ENCODE measurements at regions not wholly inside any gene's neighbourhood (a gene's known extent, or its start where the extent isn't known, plus 50 kb on each side); places are given as distances from the start of the nearest gene placed in this dataset.

DNA sequence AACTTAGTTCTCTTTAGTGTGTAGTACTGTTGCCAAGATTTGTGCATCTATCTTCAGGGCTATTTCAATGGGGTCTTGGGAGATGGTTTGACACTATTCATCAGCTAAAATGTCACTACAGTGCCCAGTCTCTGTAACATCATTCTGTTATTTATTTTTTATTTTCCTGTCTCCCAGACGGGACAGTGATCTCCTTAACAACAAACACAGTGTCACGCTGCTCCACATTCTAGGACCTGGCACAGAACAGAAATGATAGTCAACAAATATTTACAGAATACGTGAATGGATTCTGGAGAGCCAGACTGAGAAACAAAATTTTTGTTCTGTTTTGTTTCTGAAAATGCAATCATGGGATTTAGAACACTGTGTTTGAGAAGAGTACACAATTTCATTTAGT is 937.7 kb upstream of the LRRN3 start:
- TF ChIP-seq, protein P1, sequence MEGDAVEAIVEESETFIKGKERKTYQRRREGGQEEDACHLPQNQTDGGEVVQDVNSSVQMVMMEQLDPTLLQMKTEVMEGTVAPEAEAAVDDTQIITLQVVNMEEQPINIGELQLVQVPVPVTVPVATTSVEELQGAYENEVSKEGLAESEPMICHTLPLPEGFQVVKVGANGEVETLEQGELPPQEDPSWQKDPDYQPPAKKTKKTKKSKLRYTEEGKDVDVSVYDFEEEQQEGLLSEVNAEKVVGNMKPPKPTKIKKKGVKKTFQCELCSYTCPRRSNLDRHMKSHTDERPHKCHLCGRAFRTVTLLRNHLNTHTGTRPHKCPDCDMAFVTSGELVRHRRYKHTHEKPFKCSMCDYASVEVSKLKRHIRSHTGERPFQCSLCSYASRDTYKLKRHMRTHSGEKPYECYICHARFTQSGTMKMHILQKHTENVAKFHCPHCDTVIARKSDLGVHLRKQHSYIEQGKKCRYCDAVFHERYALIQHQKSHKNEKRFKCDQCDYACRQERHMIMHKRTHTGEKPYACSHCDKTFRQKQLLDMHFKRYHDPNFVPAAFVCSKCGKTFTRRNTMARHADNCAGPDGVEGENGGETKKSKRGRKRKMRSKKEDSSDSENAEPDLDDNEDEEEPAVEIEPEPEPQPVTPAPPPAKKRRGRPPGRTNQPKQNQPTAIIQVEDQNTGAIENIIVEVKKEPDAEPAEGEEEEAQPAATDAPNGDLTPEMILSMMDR (IDR thresholded peaks at IDR 0.05): no peak
- intact Hi-C loops (cut with micrococcal nuclease): no loop called here

DNA sequence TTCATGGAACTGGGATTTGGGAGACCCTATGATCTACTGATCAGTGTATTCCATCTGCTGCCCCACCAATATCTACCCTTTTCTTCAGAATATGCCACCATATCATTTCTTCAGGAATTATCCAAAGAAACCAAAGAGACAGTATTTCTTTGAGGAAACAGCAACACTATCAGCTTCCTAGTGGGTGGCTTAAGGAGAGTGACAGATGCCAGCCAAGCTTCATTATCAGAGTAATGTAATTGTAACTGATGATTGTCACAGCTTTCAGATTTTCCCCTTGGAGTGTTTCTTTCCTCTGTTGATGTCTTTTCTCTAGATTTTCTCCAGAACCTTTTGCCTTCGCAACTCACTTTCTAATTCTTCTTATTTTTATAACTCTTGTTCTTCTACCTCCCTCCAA is 934.4 kb upstream of the LRRN3 start:
- Mint-ChIP-seq H3K36me3 (ENCODE audit: low read depth) (no peaks in the 10 kb centered on the region), H3K4me3 (no peak overlapping the region), H3K4me1 (no peaks in the 10 kb centered on the region), H3K9me3 (peaks cover 2% of the 10 kb centered on the region), H3K27ac (no peak overlapping the region), H3K27me3 (no peaks in the 10 kb centered on the region)
- no peak for DNase-seq
- CTCF ChIA-PET: no interaction called here
- TF ChIP-seq, protein P1 (IDR thresholded peaks at IDR 0.05): no peak
- intact Hi-C loops (cut with micrococcal nuclease): no loop called here
- ATAC-seq (ENCODE audit: low read depth): no peak
- POLR2A ChIA-PET: no interaction called here

More for the DNA sequence above, 937.7 kb upstream of the LRRN3 start:
- ATAC-seq (ENCODE audit: low read depth) (no peak), DNase-seq (no peak)
- H3K27ac Mint-ChIP-seq: no peak overlapping the region
- H3K4me1 Mint-ChIP-seq: no peaks in the 10 kb centered on the region
- CTCF ChIA-PET: no interaction called here
- POLR2A ChIA-PET: no interaction called here
- H3K9me3 Mint-ChIP-seq: peaks cover 2% of the 10 kb centered on the region
- no peaks in the 10 kb centered on the region for H3K27me3 Mint-ChIP-seq
- H3K36me3 Mint-ChIP-seq (ENCODE audit: low read depth): no peaks in the 10 kb centered on the region
- H3K4me3 Mint-ChIP-seq: no peak overlapping the region

DNA sequence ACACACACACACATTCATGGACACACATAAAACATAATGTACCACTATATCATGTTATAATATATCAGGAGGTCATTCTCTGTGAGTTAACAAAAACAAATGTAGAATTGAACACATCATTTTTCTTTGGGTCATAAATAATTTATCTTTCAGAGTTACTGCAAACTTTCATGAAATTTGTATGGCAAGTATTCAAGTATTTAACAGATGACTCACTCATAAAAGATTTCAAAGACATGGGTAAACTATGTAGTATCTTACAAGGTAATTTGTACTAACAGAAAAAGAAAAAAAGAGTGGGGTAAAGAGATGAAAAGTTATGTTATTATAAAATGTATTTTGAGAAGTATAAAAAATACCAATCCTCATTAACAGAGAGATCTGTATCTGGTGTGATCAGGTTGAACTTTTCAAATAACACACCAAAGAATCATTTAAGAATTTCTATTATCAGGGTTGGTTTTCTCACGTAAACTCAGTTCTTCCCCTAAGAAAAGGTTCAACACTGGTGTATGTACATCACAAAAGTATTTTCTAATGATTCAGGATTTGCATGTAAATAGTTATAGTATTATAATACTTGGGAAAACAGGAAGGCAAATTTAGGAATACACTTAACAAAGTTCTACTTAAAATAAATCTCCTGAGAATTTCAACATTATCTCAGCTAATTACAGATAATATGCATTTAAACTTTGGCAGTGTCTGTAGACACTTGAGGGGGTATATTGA is 933.1 kb upstream of the LRRN3 start:
- no peaks in the 10 kb centered on the region for H3K4me1 Mint-ChIP-seq
- TF ChIP-seq, protein P1 (IDR thresholded peaks at IDR 0.05): no peak

DNA sequence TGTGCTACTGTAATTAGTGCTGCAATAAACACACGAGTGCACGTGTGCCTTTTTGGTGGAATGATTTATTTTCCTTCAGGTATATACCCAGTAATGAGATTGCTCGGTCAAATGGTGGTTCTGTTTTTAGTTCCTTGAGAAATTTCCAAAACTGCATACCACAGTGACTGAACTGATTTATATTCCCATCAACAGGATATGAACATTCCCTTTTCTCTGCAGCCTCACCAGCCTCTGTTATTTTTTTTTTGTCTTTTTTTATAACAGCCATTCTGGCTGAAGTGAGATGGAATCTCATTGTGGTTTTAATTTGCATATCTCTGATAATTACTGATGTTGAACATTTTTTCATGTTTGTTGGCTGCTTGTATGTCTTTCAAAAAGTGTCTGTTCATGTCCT is 922.9 kb upstream of the LRRN3 start:
- H3K9me3 Mint-ChIP-seq: no peaks in the 10 kb centered on the region
- no peak overlapping the region for H3K4me3 Mint-ChIP-seq
- no peaks in the 10 kb centered on the region for H3K4me1 Mint-ChIP-seq
- H3K36me3 Mint-ChIP-seq (ENCODE audit: low read depth): no peaks in the 10 kb centered on the region
- CTCF ChIA-PET: no interaction called here
- no peak for ATAC-seq (ENCODE audit: low read depth)
- POLR2A ChIA-PET: no interaction called here
- TF ChIP-seq, protein P1 (IDR thresholded peaks at IDR 0.05): no peak
- no peak for DNase-seq
- H3K27me3 Mint-ChIP-seq: no peaks in the 10 kb centered on the region
- intact Hi-C loops (cut with micrococcal nuclease): no loop called here
- no peak overlapping the region for H3K27ac Mint-ChIP-seq

More for the DNA sequence above, 933.1 kb upstream of the LRRN3 start:
- ChIA-PET POLR2A (no interaction called here), CTCF (no interaction called here)
- intact Hi-C loops (cut with micrococcal nuclease): no loop called here
- H3K27ac Mint-ChIP-seq: no peak overlapping the region
- no peaks in the 10 kb centered on the region for H3K27me3 Mint-ChIP-seq
- DNase-seq: no peak
- H3K9me3 Mint-ChIP-seq: peaks cover 2% of the 10 kb centered on the region
- no peaks in the 10 kb centered on the region for H3K36me3 Mint-ChIP-seq (ENCODE audit: low read depth)
- no peak for ATAC-seq (ENCODE audit: low read depth)
- H3K4me3 Mint-ChIP-seq: no peak overlapping the region

DNA sequence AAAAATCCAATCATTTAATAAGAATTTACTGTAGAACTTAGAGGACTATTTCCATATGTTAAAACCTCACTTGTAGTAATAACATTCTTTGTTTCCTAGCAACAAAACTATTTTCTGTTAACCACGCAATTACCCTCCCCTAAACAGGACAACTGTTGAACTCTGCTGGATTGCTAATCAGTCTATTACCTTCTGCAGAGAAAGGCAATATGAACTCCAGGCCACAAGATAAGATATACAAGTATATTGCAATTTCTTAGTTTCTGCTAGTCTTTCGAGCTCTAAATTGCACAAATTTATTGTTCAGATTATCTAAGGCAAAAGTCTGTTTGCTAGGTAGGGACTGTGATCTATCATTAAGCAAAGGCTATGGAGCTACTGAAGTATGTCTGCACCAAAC is 920.1 kb upstream of the LRRN3 start:
- no peak for ATAC-seq (ENCODE audit: low read depth)
- intact Hi-C loops (cut with micrococcal nuclease): no loop called here
- no peaks in the 10 kb centered on the region for H3K27me3 Mint-ChIP-seq

More for the DNA sequence above, 920.1 kb upstream of the LRRN3 start:
- DNase-seq: no peak
- ChIA-PET POLR2A (no interaction called here), CTCF (no interaction called here)
- TF ChIP-seq, protein P1 (IDR thresholded peaks at IDR 0.05): no peak
- H3K36me3 Mint-ChIP-seq (ENCODE audit: low read depth): no peaks in the 10 kb centered on the region
- no peaks in the 10 kb centered on the region for H3K4me1 Mint-ChIP-seq
- peaks cover 5% of the 10 kb centered on the region for H3K9me3 Mint-ChIP-seq
- no peak overlapping the region for H3K27ac Mint-ChIP-seq
- H3K4me3 Mint-ChIP-seq: no peak overlapping the region
